Right atrium auricular region (tissue), 2 donors: ENCODE measurements at regions not wholly inside any gene's neighbourhood (a gene's known extent, or its start where the extent isn't known, plus 50 kb on each side); places are given as distances from the start of the nearest gene placed in this dataset.

Source experiments
- DNase-seq: peaks from one replicate; pipeline ENCODE4 v3.0.0-alpha.2; 2019; ENCODE audit warnings: low spot score
- H3K27ac ChIP-seq, 2 donors: fragments of 200-600 bp; sonication (generic); 1 replicate in 1 of 2; 2 replicates in 1 of 2; pipeline ENCODE4 v1.5.1; 2016 to 2019
- H3K27me3 ChIP-seq, 2 donors: fragments of 200-600 bp; sonication (generic); one replicate each; pipeline versions ENCODE4 v1.5.1 to v1.6.0; 2017 to 2019
- H3K36me3 ChIP-seq: fragments of 200-600 bp; sonication (generic); one replicate; pipeline ENCODE4 v1.5.1; 2016
- H3K4me1 ChIP-seq, 2 donors: fragments of 200-600 bp; sonication (generic); one replicate each; pipeline versions ENCODE4 v1.5.1 to v1.6.0; 2017 to 2019
- H3K4me3 ChIP-seq, 2 donors: fragments of 200-600 bp; sonication (generic); 1 replicate in 1 of 2; 2 replicates in 1 of 2; pipeline ENCODE4 v1.5.1; 2017 to 2019; ENCODE audit warnings: mild to moderate bottlenecking in 1 of 2, moderate library complexity in 1 of 2
- H3K9me3 ChIP-seq, 2 donors: fragments of 200-600 bp; sonication (generic); one replicate each; pipeline ENCODE4 v1.5.1; 2019
- TF ChIP-seq, protein P1 (sequence below), 2 donors: fragments of 200-600 bp; sonication (generic); IDR thresholded peaks; one replicate each; pipeline ENCODE4 v1.5.1; 2019; ENCODE audit warnings: antibody characterized with exemption in 2 of 2

GRCh38 chr2:139271879-139272278 is 491.7 kb upstream of the NXPH2 start:
- Histone ChIP-seq H3K9me3 (no peaks in the 10 kb centered on the region), H3K36me3 (no peaks in the 10 kb centered on the region), H3K4me3 (no peak overlapping the region), H3K27me3 (no peaks in the 10 kb centered on the region), H3K4me1 (no peaks in the 10 kb centered on the region), H3K27ac (no peak overlapping the region)
- no peak for DNase-seq
- TF ChIP-seq, protein P1, sequence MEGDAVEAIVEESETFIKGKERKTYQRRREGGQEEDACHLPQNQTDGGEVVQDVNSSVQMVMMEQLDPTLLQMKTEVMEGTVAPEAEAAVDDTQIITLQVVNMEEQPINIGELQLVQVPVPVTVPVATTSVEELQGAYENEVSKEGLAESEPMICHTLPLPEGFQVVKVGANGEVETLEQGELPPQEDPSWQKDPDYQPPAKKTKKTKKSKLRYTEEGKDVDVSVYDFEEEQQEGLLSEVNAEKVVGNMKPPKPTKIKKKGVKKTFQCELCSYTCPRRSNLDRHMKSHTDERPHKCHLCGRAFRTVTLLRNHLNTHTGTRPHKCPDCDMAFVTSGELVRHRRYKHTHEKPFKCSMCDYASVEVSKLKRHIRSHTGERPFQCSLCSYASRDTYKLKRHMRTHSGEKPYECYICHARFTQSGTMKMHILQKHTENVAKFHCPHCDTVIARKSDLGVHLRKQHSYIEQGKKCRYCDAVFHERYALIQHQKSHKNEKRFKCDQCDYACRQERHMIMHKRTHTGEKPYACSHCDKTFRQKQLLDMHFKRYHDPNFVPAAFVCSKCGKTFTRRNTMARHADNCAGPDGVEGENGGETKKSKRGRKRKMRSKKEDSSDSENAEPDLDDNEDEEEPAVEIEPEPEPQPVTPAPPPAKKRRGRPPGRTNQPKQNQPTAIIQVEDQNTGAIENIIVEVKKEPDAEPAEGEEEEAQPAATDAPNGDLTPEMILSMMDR (IDR thresholded peaks at IDR 0.05): no peak

- Histone ChIP-seq H3K36me3 (no peaks in the 10 kb centered on the region), H3K9me3 (no peaks in the 10 kb centered on the region), H3K27me3 (no peaks in the 10 kb centered on the region), H3K4me3 (no peak overlapping the region), H3K27ac (no peak overlapping the region), H3K4me1 (no peaks in the 10 kb centered on the region)
- no peak for DNase-seq
- TF ChIP-seq, protein P1 (IDR thresholded peaks at IDR 0.05): no peak
Measured at GRCh38 chr2:139271149-139271548, 491.0 kb upstream of the NXPH2 start.

GRCh38 chr2:139260052-139260430 is 479.9 kb upstream of the NXPH2 start:
- TF ChIP-seq, protein P1 (IDR thresholded peaks at IDR 0.05): no peak
- H3K4me1 ChIP-seq: no peaks in the 10 kb centered on the region
- H3K4me3 ChIP-seq: no peak overlapping the region
- no peaks in the 10 kb centered on the region for H3K36me3 ChIP-seq
- no peaks in the 10 kb centered on the region for H3K27me3 ChIP-seq
- H3K9me3 ChIP-seq: no peaks in the 10 kb centered on the region
- no peak for DNase-seq
- no peak overlapping the region for H3K27ac ChIP-seq

DNA sequence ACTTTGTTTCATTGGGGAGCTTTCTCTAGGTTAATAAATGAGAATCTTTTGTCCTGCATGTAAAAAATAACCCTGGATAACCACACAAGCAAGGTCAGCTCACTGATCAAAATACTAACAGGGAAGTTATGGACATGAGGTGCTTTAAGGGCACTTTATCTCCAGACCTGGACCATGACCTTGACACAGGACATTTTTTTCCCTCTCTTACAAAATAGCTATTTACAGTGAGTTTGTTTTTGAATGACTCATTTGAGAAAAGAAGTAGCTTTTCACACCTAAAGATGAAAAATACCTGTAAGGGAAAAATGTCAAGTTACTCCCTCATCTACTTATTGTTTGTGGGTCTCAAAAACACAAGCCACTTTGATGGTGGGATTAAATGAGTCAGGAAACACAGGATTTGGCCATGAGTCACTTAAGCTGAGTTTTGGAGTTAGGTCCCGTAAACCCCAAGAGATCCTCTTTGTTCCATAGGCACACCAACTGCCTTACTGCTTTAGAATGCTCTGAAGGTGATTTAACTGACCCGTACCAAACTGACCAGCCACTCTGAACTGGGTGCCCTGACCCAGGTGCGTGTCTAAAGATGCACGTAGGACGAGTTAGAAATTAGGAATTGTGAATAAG is 479.3 kb upstream of the NXPH2 start:
- Histone ChIP-seq H3K9me3 (no peaks in the 10 kb centered on the region), H3K36me3 (no peaks in the 10 kb centered on the region), H3K27ac (no peak overlapping the region), H3K27me3 (no peaks in the 10 kb centered on the region), H3K4me3 (no peak overlapping the region), H3K4me1 (no peaks in the 10 kb centered on the region)
- TF ChIP-seq, protein P1 (IDR thresholded peaks at IDR 0.05): no peak
- DNase-seq: no peak

GRCh38 chr2:139241286-139241685 is 461.1 kb upstream of the NXPH2 start:
- TF ChIP-seq, protein P1 (IDR thresholded peaks at IDR 0.05): no peak
- Histone ChIP-seq H3K4me1 (no peaks in the 10 kb centered on the region), H3K27me3 (no peaks in the 10 kb centered on the region), H3K9me3 (no peaks in the 10 kb centered on the region), H3K36me3 (no peaks in the 10 kb centered on the region), H3K27ac (no peak overlapping the region), H3K4me3 (no peak overlapping the region)
- no peak for DNase-seq

GRCh38 chr2:139237023-139237422 is 456.8 kb upstream of the NXPH2 start:
- no peak for DNase-seq
- H3K27me3 ChIP-seq: no peaks in the 10 kb centered on the region
- H3K27ac ChIP-seq: no peak overlapping the region
- no peaks in the 10 kb centered on the region for H3K9me3 ChIP-seq
- H3K4me3 ChIP-seq: no peak overlapping the region
- H3K36me3 ChIP-seq: no peaks in the 10 kb centered on the region
- TF ChIP-seq, protein P1 (IDR thresholded peaks at IDR 0.05): no peak
- no peaks in the 10 kb centered on the region for H3K4me1 ChIP-seq
